Ecto neural progenitor cell (in vitro differentiated cells): ENCODE measurements at regions not wholly inside any gene's neighbourhood (a gene's known extent, or its start where the extent isn't known, plus 50 kb on each side); places are given as distances from the start of the nearest gene placed in this dataset.
A peak's percentile ranks its signal among the peaks of the same experiment; 100 is the strongest.

Experiments used
- DNase-seq: peaks from one replicate; pipeline ENCODE4 v3.0.0-alpha.2; 2018; ENCODE audit warnings: low spot score

GRCh38 chr7:20021066-20021465 is 196.1 kb downstream of the MACC1 start:
- no peak for DNase-seq

GRCh38 chr7:20019757-20020432 is 197.3 kb downstream of the MACC1 start:
- no peak for DNase-seq

- DNase-seq = no peak
Observed at GRCh38 chr7:20016669-20017068, 200.5 kb downstream of the MACC1 start.

- no peak for DNase-seq
Observed at GRCh38 chr7:20013536-20013935, 203.6 kb downstream of the MACC1 start.

GRCh38 chr7:20012100-20012499 is 205.1 kb downstream of the MACC1 start:
- DNase-seq = no peak

GRCh38 chr7:20010877-20011276 is 206.3 kb downstream of the MACC1 start:
- DNase-seq = no peak

GRCh38 chr7:20007510-20007909 is 209.7 kb downstream of the MACC1 start:
- DNase-seq = no peak

GRCh38 chr7:20005081-20005480 is 212.1 kb downstream of the MACC1 start:
- DNase-seq = no peak

- DNase-seq = no peak
Observed at GRCh38 chr7:19999681-20000080, 217.5 kb downstream of the MACC1 start.

- no peak for DNase-seq
Observed at GRCh38 chr7:19991936-19992335, 218.5 kb upstream of the TMEM196 start.

GRCh38 chr7:19989906-19990305 is 216.5 kb upstream of the TMEM196 start:
- no peak for DNase-seq

- no peak for DNase-seq
Observed at GRCh38 chr7:19988860-19989259, 215.4 kb upstream of the TMEM196 start.

GRCh38 chr7:19984231-19984632 is 210.8 kb upstream of the TMEM196 start:
- no peak for DNase-seq

GRCh38 chr7:19982841-19983835 is 209.7 kb upstream of the TMEM196 start:
- DNase-seq = peak; percentile 54

GRCh38 chr7:19973581-19973980 is 200.2 kb upstream of the TMEM196 start:
- no peak for DNase-seq

- DNase-seq = no peak
Observed at GRCh38 chr7:19972876-19973275, 199.5 kb upstream of the TMEM196 start.

GRCh38 chr7:19971956-19972355 is 198.5 kb upstream of the TMEM196 start:
- DNase-seq = no peak

GRCh38 chr7:19970514-19970913 is 197.1 kb upstream of the TMEM196 start:
- no peak for DNase-seq

- DNase-seq = no peak
Observed at GRCh38 chr7:19969859-19970493, 196.6 kb upstream of the TMEM196 start.

GRCh38 chr7:19964246-19964645 is 190.8 kb upstream of the TMEM196 start:
- no peak for DNase-seq

GRCh38 chr7:19963695-19964094 is 190.3 kb upstream of the TMEM196 start:
- DNase-seq = no peak

- no peak for DNase-seq
Observed at GRCh38 chr7:19958309-19958896, 185.0 kb upstream of the TMEM196 start.
